GM23248 (cell line): ENCODE measurements at regions not wholly inside any gene's neighbourhood (a gene's known extent, or its start where the extent isn't known, plus 50 kb on each side); places are given as distances from the start of the nearest gene placed in this dataset.

Experiments used
- EZH2 ChIP-seq: fragments of 200-600 bp; sonication (generic); IDR thresholded peaks from 2 replicates; pipeline ENCODE4 v1.6.1; 2018; ENCODE audit warnings: antibody characterized with exemption, mild to moderate bottlenecking; ENCODE audit not compliant: insufficient read depth, poor library complexity, severe bottlenecking
- EZH2phosphoT487 ChIP-seq: fragments of 200-600 bp; sonication (generic); IDR thresholded peaks from 2 replicates; pipeline ENCODE4 v1.6.1; 2018; ENCODE audit warnings: antibody characterized with exemption, moderate library complexity, mild to moderate bottlenecking, low read depth; ENCODE audit not compliant: insufficient read depth

GRCh38 chr6:66396145-66396544 is 689.1 kb upstream of the EYS start:
- no peak for TF ChIP-seq EZH2
- TF ChIP-seq EZH2phosphoT487, result no peak
